ENCODE measurements at regions not wholly inside any gene's neighbourhood (a gene's known extent, or its start where the extent isn't known, plus 50 kb on each side); places are given as distances from the start of the nearest gene placed in this dataset.

DNA sequence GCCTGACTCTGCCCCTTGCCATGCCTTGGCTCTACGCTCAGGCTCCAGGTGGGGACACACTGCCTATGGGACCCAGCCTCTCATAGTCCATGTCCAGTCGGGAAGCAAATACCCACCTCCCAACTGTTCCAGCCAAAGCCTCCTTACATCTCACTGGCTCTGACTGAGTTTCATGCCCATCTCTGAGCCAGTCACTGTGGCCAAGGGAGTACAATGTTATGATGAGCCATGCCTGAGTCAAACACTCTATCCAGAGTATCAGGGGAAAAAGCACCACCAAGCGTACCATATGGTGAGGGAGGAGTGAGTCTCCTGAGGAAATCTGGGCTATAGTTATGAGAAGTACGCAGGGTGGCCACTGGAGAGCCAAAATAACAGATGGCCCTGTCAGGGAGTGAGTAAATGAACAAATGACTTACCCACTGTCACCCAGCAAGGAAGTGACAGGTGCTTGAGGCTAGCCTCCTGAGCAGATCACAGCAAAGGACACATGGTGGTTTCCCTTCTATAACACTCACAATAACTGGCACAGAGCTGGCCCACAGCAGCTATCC is 236.6 kb upstream of the GJB5 start:
- Histone ChIP-seq H2AFZ (no peak overlapping the region), H3K4me2 (ENCODE audit: low read length) (no peak overlapping the region), H3K4me1 (no peaks in the 10 kb centered on the region), H3K9ac (no peak overlapping the region), H3K36me3 (ENCODE audit: control insufficient read depth, insufficient read depth, low read length) (no peaks in the 10 kb centered on the region), H3K4me3 (ENCODE audit: low read depth, low read length) (no peak overlapping the region), H3K27ac (no peak overlapping the region), H3K27me3 (ENCODE audit: control insufficient read depth, insufficient read depth, low read length) (no peaks in the 10 kb centered on the region), H3K79me2 (no peaks in the 10 kb centered on the region), H3K9me3 (ENCODE audit: control insufficient read depth, low read length) (no peaks in the 10 kb centered on the region)
- TF ChIP-seq, protein P1, sequence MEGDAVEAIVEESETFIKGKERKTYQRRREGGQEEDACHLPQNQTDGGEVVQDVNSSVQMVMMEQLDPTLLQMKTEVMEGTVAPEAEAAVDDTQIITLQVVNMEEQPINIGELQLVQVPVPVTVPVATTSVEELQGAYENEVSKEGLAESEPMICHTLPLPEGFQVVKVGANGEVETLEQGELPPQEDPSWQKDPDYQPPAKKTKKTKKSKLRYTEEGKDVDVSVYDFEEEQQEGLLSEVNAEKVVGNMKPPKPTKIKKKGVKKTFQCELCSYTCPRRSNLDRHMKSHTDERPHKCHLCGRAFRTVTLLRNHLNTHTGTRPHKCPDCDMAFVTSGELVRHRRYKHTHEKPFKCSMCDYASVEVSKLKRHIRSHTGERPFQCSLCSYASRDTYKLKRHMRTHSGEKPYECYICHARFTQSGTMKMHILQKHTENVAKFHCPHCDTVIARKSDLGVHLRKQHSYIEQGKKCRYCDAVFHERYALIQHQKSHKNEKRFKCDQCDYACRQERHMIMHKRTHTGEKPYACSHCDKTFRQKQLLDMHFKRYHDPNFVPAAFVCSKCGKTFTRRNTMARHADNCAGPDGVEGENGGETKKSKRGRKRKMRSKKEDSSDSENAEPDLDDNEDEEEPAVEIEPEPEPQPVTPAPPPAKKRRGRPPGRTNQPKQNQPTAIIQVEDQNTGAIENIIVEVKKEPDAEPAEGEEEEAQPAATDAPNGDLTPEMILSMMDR (IDR thresholded peaks at IDR 0.05): no peak

DNA sequence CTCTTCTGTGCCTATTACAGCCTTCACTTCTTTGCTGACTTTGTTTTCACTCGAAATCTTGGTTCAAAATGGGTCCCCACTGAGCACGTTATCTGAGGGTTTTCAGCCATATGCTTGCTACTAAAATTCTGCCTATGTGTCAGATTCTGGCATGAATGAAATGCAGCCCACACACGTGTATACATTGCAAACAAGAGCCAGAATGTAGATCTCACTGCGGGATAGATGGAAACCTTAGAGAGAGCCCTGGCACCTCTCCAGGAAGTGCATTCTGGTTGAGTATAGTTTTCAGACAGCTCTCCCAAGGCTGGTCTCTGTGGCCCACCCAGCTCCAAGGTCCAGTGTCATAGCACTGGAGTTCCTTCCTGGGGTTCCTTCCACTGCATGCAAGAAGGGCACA is 234.7 kb upstream of the GJB5 start:
- H3K27ac ChIP-seq: no peak overlapping the region

DNA sequence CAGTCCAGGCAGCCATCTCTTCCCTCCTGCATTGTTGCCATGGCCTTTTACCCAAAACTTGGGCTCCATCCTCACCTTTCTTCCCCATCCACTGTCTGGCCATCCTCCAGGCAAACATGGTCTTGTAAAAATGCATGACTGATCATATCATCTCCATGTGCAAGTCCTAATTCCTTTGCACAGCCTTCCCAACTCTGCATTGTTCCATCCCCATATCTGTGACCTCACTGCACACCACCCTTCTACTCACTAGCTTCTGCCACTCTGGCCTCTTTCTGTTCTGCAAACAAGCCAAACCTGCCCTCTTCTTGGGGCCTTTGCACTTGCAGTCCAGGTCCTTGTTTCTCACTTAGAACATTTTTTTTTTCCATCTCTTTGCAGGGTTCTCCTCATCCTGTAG is 230.1 kb upstream of the GJB5 start:
- H3K36me3 ChIP-seq (ENCODE audit: control insufficient read depth, insufficient read depth, low read length): no peaks in the 10 kb centered on the region
- H3K27ac ChIP-seq: no peak overlapping the region
- no peaks in the 10 kb centered on the region for H3K4me1 ChIP-seq
- no peak overlapping the region for H3K9ac ChIP-seq
- no peak overlapping the region for H3K4me2 ChIP-seq (ENCODE audit: low read length)
- H3K27me3 ChIP-seq (ENCODE audit: control insufficient read depth, insufficient read depth, low read length): no peaks in the 10 kb centered on the region
- TF ChIP-seq, protein P1 (IDR thresholded peaks at IDR 0.05): no peak
- no peaks in the 10 kb centered on the region for H3K9me3 ChIP-seq (ENCODE audit: control insufficient read depth, low read length)
- no peak overlapping the region for H2AFZ ChIP-seq
- H3K79me2 ChIP-seq: no peaks in the 10 kb centered on the region
- H3K4me3 ChIP-seq (ENCODE audit: low read depth, low read length): no peak overlapping the region

More for the DNA sequence above, 234.7 kb upstream of the GJB5 start:
- H3K36me3 ChIP-seq (ENCODE audit: control insufficient read depth, insufficient read depth, low read length): no peaks in the 10 kb centered on the region
- H3K79me2 ChIP-seq: no peaks in the 10 kb centered on the region
- no peak overlapping the region for H3K4me3 ChIP-seq (ENCODE audit: low read depth, low read length)
- H3K4me1 ChIP-seq: no peaks in the 10 kb centered on the region
- no peak overlapping the region for H2AFZ ChIP-seq
- no peak overlapping the region for H3K9ac ChIP-seq
- no peaks in the 10 kb centered on the region for H3K9me3 ChIP-seq (ENCODE audit: control insufficient read depth, low read length)
- H3K4me2 ChIP-seq (ENCODE audit: low read length): no peak overlapping the region
- TF ChIP-seq, protein P1 (IDR thresholded peaks at IDR 0.05): no peak
- no peaks in the 10 kb centered on the region for H3K27me3 ChIP-seq (ENCODE audit: control insufficient read depth, insufficient read depth, low read length)

DNA sequence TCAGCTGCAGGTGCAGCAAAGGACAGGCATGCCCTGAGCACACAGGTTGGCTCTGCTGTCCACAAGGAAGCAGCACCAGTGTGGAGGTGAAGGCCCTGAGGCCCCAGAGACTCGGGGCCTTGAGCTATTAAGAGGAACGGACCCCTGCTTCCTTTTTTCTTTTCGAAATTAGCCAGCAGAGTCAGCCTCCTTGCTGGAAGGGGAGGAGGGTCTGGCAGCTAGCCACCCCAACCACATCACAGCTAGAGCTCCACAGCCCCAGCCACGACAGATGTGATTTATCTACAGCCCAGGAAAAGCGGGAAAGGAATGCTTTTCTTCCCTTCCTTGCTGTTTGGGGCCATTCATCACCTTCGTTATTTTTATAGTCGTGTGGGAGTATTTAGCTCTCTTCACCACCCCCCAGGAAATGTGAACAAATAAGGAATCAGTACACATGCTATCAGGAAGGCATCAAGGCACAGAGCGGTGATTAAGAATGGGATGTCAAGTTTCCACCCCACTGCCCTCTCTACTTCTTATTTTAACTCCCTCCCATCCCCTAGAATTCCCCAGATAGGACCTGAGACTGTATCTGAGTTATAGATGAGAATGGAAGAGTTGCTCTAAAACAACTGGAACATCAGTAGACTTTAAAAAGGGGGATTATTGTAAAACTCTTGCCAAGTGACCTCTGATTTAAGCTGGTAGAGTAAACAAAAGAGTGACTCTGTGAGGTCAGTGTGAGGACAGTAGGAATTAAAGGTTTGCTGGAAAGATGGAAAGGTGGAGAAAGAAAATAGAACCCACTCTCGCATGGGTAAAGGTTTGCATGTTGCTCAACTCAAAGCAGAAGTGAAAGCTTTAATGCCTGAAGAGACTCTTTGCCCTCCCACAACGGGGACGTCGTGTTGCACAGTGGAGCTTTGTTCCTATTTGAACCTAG is 224.7 kb upstream of the GJB5 start:
- Histone ChIP-seq H3K27ac (no peak overlapping the region), H3K4me1 (no peaks in the 10 kb centered on the region), H3K9me3 (ENCODE audit: control insufficient read depth, low read length) (no peaks in the 10 kb centered on the region), H2AFZ (no peak overlapping the region), H3K4me3 (ENCODE audit: low read depth, low read length) (no peak overlapping the region), H3K4me2 (ENCODE audit: low read length) (no peak overlapping the region), H3K9ac (no peak overlapping the region), H3K79me2 (no peaks in the 10 kb centered on the region), H3K27me3 (ENCODE audit: control insufficient read depth, insufficient read depth, low read length) (no peaks in the 10 kb centered on the region), H3K36me3 (ENCODE audit: control insufficient read depth, insufficient read depth, low read length) (no peaks in the 10 kb centered on the region)
- TF ChIP-seq, protein P1 (IDR thresholded peaks at IDR 0.05): no peak

All from parathyroid adenoma (tissue), 2 donors.